Transverse colon (tissue), 4 donors: ENCODE measurements at regions not wholly inside any gene's neighbourhood (a gene's known extent, or its start where the extent isn't known, plus 50 kb on each side); places are given as distances from the start of the nearest gene placed in this dataset.

Experiments
- DNase-seq: peaks from one replicate; pipeline ENCODE4 v3.0.0-alpha.2; 2019
- H3K27ac ChIP-seq, 4 donors: fragments of 200-600 bp; sonication (generic); 2 replicates each; pipeline ENCODE4 v1.5.1; 2016 to 2018; ENCODE audit warnings: inconsistent platforms in 4 of 4
- H3K27me3 ChIP-seq: fragments of 200-600 bp; sonication (generic); 2 replicates; pipeline ENCODE4 v1.5.1; 2017; ENCODE audit warnings: inconsistent platforms
- H3K36me3 ChIP-seq, 4 donors: fragments of 200-600 bp; sonication (generic); 2 replicates each; pipeline ENCODE4 v1.5.1; 2017 to 2019; ENCODE audit warnings: inconsistent platforms in 4 of 4
- H3K4me1 ChIP-seq, 4 donors: fragments of 200-600 bp; sonication (generic); 2 replicates each; pipeline ENCODE4 v1.5.1; 2017 to 2020; ENCODE audit warnings: inconsistent platforms in 4 of 4
- H3K4me3 ChIP-seq, 4 donors: fragments of 200-600 bp; sonication (generic); 1 replicate in 1 of 4; 2 replicates in 3 of 4; pipeline versions ENCODE4 v1.5.1 to v1.6.1; 2017 to 2019; ENCODE audit warnings: inconsistent platforms in 4 of 4
- H3K9me3 ChIP-seq, 2 donors: fragments of 200-600 bp; sonication (generic); 2 replicates each; pipeline ENCODE4 v1.5.1; 2017 to 2019; ENCODE audit warnings: inconsistent platforms in 2 of 2
- EP300 ChIP-seq: sonication (generic); formaldehyde crosslinking; IDR thresholded peaks from one replicate; pipeline ENCODE4 v1.6.1; 2017; ENCODE audit warnings: antibody characterized with exemption, low read depth
- POLR2A ChIP-seq: fragments of 450-650 bp; IDR thresholded peaks from one replicate; pipeline ENCODE4 v1.6.1; 2016; ENCODE audit warnings: antibody characterized with exemption, mild to moderate bottlenecking, moderate library complexity
- POLR2AphosphoS5 ChIP-seq, 3 donors: sonication (generic); formaldehyde crosslinking; IDR thresholded peaks; one replicate each; pipeline ENCODE4 v1.6.1; 2016; ENCODE audit warnings: antibody characterized with exemption in 3 of 3
- WGBS, 2 donors: methylation state at CpG; one replicate each; pipeline ENCODE4 v1.1.5; 2018; ENCODE audit warnings: low coverage in 1 of 2; 5-methylcytosine and 5-hydroxymethylcytosine counted together
- in situ Hi-C, 4 donors: fragments of 200-750 bp; cut with MboI; loops; one replicate each; pipeline versions ENCODE4 v1.15.0 to v1.15.1; 2017; ENCODE audit warnings: low sequenced_read_pairs in 3 of 4, low pct_ligation_motif_present in 1 of 4, low pct_unique_long_range_greater_than_20kb in 1 of 4
- intact Hi-C: fragments of 100-400 bp; cut with DNase I; formaldehyde crosslinking; loops from one replicate; pipeline ENCODE4 v1.15.1; 2023; ENCODE audit warnings: low total_unique reads
- TF ChIP-seq, protein P1 (sequence below), 5 experiments: fragments of 200-600 bp in 3 of 5; fragments of 450-650 bp in 2 of 5; sonication (generic) in 3 of 5; IDR thresholded peaks; 1 replicate in 2 of 5; 2 replicates in 3 of 5; pipeline ENCODE4 v1.5.1; 2016 to 2017; ENCODE audit warnings: antibody characterized with exemption in 5 of 5, inconsistent platforms in 3 of 5, mild to moderate bottlenecking in 2 of 5, moderate library complexity in 1 of 5

DNA sequence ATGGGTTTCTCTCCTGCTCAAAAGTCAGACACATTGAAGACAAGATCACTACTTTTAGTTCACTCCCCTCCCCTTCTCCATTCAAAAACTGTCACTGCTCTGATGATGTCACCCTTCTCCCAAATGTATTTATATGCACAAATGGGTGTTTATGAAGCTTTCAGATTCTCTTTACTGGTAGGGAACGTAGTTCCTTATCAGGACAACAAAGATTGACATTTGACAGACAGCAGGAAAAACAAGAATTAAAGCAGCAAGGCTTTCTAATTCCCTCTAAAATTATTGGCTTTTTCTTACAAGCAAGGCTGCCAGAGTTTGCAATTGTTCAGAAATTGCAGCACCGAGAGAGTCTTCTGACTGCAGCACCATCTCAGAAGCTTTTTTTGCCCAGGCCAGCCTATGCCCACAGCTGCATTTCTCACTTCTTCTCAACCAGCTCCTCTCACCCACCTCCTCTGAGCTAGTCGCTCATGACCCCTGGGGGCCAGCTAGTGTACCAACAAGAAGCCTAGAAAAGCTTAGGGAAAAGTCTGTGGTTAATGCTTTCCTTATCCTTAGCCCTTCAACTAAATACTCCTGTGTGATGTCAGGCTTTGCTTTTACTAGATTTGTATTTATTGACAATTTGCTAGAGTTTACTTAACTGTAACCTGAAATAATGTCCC, 265.1 kb downstream of the HTR7 start:
- no peak overlapping the region for H3K27ac ChIP-seq
- intact Hi-C loops (no loop called here), in situ Hi-C loops (loop anchor here in 1 of 4 donors (25.0 kb wide), 1 partner anchor 805 kb away; no protein-coding TSS in a partner anchor)
- WGBS, 2 donors: 22 to 32% methylated on average over 2 to 3 of the region's 3 CpGs
- H3K36me3 ChIP-seq: no peaks in the 10 kb centered on the region
- no peak overlapping the region for H3K4me3 ChIP-seq
- H3K9me3 ChIP-seq: no peaks in the 10 kb centered on the region
- no peaks in the 10 kb centered on the region for H3K27me3 ChIP-seq
- TF ChIP-seq, protein P1, sequence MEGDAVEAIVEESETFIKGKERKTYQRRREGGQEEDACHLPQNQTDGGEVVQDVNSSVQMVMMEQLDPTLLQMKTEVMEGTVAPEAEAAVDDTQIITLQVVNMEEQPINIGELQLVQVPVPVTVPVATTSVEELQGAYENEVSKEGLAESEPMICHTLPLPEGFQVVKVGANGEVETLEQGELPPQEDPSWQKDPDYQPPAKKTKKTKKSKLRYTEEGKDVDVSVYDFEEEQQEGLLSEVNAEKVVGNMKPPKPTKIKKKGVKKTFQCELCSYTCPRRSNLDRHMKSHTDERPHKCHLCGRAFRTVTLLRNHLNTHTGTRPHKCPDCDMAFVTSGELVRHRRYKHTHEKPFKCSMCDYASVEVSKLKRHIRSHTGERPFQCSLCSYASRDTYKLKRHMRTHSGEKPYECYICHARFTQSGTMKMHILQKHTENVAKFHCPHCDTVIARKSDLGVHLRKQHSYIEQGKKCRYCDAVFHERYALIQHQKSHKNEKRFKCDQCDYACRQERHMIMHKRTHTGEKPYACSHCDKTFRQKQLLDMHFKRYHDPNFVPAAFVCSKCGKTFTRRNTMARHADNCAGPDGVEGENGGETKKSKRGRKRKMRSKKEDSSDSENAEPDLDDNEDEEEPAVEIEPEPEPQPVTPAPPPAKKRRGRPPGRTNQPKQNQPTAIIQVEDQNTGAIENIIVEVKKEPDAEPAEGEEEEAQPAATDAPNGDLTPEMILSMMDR (IDR thresholded peaks at IDR 0.05): peak in 1 of 5 experiments; percentile 12
- TF ChIP-seq POLR2A: no peak
- H3K4me1 ChIP-seq: no peaks in the 10 kb centered on the region
- no peak for DNase-seq

DNA sequence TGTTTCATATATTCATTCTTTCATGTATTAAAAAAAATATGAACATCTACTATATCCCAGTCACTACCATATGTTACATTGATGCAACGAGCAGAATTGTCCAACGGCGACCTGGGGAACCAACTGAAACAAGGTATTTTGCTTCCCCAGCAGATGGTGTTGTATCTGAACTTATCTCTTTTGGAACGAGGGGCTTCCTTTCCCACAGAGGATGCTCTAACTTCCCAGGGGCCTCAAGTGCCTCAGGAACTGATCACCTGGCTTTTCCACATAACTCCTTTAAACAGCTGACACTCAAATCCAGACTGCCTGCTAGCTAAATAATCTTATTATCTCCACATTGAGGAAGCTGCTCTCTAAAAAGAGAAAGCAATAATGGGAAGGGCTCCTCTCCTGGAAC, 259.3 kb downstream of the HTR7 start:
- H3K36me3 ChIP-seq: no peaks in the 10 kb centered on the region
- no peaks in the 10 kb centered on the region for H3K4me1 ChIP-seq
- intact Hi-C loops: no loop called here
- no peak overlapping the region for H3K4me3 ChIP-seq
- no peak for DNase-seq
- no peak overlapping the region for H3K27ac ChIP-seq
- 69 to 76% methylated on average over 4 of the region's 4 CpGs for WGBS, 2 donors
- no peaks in the 10 kb centered on the region for H3K9me3 ChIP-seq
- no peaks in the 10 kb centered on the region for H3K27me3 ChIP-seq
- no peak for TF ChIP-seq EP300
- TF ChIP-seq POLR2A: no peak
- in situ Hi-C loops: loop anchor here in 1 of 4 donors (25.0 kb wide), 1 partner anchor 811 kb away; no protein-coding TSS in a partner anchor

DNA sequence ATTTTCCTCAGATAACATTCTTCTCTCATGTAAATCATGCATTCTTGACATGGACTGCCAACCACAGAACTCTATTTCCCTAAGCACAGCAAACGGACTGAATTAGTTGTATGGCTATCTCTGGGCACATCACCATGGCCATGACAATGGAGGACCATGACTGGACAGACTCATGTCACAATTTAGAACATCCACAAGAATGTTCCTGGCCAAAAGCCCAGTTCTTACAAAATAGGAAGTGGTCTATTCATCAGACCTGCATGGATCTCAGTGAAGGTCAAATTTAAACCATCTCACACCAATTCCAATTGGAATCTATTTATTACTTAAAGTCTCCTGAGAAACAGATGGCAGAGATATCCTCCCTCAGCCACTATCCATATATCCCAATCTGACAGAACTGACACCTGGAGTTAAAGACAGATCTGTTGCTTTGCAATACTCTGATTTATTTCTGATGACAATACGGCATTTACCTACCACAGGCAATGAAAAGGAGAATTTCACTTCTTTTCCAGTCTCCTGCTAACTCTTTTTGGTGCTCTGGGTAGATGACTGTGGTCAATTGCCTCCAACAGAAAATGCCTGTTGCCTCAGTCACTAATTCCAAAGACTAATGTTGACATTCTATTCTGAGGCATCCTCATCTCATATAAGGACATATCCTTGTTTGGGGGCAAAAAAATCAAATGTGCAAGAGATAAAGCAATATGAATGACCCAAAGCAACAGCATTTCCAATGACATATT, 254.8 kb downstream of the HTR7 start:
- intact Hi-C loops: no loop called here
- TF ChIP-seq POLR2AphosphoS5 (IDR thresholded peaks at IDR 0.05) (no peak), POLR2A (no peak), EP300 (no peak)
- TF ChIP-seq, protein P1 (IDR thresholded peaks at IDR 0.05): no peak
- H3K36me3 ChIP-seq: no peaks in the 10 kb centered on the region
- no peaks in the 10 kb centered on the region for H3K9me3 ChIP-seq
- no peak overlapping the region for H3K27ac ChIP-seq
- no peak overlapping the region for H3K4me3 ChIP-seq
- DNase-seq: no peak
- H3K27me3 ChIP-seq: no peaks in the 10 kb centered on the region
- H3K4me1 ChIP-seq: no peaks in the 10 kb centered on the region
- 56 to 71% methylated on average over 1 to 2 of the region's 2 CpGs for WGBS, 2 donors
- in situ Hi-C loops: no loop called here

DNA sequence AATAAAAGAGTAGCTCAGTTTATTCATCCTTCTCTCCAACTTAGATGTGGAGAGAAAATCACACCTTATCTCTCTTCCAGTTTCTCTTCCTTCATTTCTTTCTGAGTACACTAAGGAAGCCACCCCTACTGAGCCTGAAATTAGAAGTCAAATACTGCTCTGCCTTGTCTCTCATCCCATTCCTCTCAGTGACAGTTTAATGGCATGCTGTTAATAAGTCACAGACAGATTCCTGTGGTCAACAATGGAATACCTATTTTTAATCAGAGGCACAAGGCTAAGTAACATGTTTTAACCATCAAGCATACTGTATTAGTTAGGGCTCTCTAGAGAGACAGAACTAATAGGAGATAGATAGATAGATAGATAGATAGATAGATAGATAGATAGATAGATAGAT, 253.2 kb downstream of the HTR7 start:
- Histone ChIP-seq H3K9me3 (no peaks in the 10 kb centered on the region), H3K4me3 (no peak overlapping the region), H3K36me3 (no peaks in the 10 kb centered on the region), H3K4me1 (no peaks in the 10 kb centered on the region), H3K27me3 (no peaks in the 10 kb centered on the region), H3K27ac (no peak overlapping the region)
- TF ChIP-seq POLR2A: no peak
- no peak for TF ChIP-seq EP300
- no peak for TF ChIP-seq POLR2AphosphoS5 (IDR thresholded peaks at IDR 0.05)
- TF ChIP-seq, protein P1 (IDR thresholded peaks at IDR 0.05): no peak
- no peak for DNase-seq
- intact Hi-C loops: no loop called here
- in situ Hi-C loops: no loop called here
